ENCODE measurements at regions not wholly inside any gene's neighbourhood (a gene's known extent, or its start where the extent isn't known, plus 50 kb on each side); places are given as distances from the start of the nearest gene placed in this dataset.

DNA sequence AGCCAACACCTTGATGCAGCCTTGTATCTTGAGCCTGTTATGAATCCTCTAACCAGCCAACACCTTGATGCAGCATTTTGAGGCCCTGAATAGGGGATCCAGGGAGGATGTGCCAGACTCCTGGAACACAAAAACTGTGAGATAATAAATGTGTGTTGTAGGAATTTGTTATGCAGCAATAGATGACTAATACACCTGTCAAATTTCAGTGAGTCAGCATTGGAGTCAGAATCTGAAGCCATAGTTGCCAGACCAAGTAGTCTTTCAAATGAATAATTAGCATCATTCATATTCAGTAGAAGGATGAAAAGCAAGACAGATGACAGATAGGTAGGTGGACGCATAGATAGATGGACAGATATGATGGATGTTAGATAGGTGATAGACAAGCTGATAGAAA is 942.5 kb upstream of the SLC39A10 start:
- TF ChIP-seq POLR2AphosphoS5 (IDR thresholded peaks at IDR 0.05; ENCODE audit: low read depth, low read length): no peak
- no peak for TF ChIP-seq POLR2A (IDR thresholded peaks at IDR 0.05; ENCODE audit: low read depth, low read length)
- no peak for TF ChIP-seq TAF1 (IDR thresholded peaks at IDR 0.05; ENCODE audit: borderline replicate concordance, low read depth, low read length)

Measured in GM12892 (cell line).